DMS114 treated with DMSO at 0.1 percent for 48 hours (cell line): ENCODE measurements at regions not wholly inside any gene's neighbourhood (a gene's known extent, or its start where the extent isn't known, plus 50 kb on each side); places are given as distances from the start of the nearest gene placed in this dataset.
"Not testable (repeated sequence)": the region's sequence is repeated elsewhere in the genome, so short reads cannot be mapped to it uniquely, and the experiment has no call there.

ENCODE experiments used
- DNase-seq: peaks from one replicate; lab custom pipeline; 2025; ENCODE audit not compliant: unreplicated experiment; lab: John Stamatoyannopoulos, UW

DNA sequence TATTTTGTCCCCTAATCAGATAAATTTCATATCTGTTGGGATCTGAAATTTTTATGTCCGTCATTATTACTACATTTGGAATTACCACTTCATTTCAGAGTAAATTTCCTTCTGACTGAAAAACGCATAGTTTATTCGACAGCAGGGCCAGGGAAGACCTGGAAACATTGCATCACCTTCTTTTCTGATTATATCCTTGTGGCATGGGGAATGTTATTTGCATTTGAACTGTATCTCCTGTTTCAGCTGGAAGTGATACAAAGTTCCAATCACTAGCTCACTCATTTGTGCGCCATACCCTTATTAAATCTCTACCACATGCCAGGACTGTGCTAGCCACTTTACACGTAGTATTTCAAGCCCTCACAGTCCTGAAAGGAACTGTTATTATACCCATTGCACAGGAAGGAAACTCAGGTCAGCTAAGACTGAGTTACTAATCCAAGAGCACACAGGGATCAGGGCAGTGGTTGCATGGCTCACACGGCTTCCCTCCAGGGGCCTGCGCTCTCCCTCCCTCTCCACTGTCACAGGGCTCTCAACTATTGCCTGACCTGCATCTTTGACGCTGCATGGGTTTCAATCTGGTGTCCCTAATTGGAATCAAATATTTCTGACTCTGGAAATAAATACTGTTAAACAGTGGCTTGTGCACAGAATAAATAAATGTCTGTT lies 84.4 kb upstream of the NANOS1 start:
- DNase-seq = no peak

DNA sequence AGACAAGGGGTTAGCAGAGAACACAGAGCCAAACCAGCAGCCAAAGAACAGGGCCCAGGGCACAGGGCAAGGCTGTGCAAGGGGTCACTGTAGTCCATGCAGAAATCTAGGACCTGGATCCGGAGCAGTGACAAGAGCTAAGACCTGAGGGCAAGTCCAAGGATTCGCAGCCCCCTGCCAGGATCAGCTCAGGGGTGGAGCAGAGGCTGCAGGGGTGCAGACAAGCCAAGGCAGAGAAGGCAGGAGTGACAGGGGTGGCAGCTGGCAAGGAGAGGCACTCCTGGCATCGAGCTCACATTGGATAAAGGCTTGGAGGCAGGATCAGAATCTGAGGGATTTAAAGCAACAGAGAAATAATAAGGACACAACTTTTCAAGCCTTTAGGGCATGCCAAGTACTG lies 80.7 kb upstream of the NANOS1 start:
- DNase-seq = no peak

GRCh38 chr10:118950190-118950680 lies 79.3 kb upstream of the NANOS1 start:
- DNase-seq = no peak

DNA sequence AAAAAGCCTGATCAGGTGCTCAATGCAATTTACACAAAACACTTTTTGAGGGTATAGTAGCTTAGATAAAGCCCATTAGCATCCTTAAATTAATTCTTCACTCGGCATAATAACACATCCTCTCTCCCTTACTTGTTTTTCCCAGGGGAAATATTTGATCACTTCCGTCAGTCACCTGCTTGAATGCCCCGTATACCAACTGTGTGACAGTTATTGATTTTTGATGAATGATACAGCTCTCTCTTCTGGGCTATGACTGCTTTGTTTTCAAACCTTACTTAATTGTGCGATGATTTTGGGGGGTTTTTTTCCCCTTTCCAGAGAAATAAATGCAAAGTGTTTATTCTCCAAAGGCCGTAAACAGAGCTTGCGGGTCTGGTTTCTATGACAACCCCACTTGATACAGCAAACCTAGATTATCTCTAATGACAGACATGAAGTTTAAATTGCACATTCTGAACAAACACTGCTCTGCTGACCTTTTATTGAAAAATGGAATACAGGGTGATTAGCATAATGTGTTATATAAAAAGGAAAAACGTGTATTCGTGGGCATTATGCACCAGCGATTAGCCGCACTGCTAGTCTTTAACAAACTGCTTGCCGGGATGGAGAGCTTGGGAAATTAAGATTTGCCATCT lies 78.4 kb upstream of the NANOS1 start:
- DNase-seq = no peak

DNA sequence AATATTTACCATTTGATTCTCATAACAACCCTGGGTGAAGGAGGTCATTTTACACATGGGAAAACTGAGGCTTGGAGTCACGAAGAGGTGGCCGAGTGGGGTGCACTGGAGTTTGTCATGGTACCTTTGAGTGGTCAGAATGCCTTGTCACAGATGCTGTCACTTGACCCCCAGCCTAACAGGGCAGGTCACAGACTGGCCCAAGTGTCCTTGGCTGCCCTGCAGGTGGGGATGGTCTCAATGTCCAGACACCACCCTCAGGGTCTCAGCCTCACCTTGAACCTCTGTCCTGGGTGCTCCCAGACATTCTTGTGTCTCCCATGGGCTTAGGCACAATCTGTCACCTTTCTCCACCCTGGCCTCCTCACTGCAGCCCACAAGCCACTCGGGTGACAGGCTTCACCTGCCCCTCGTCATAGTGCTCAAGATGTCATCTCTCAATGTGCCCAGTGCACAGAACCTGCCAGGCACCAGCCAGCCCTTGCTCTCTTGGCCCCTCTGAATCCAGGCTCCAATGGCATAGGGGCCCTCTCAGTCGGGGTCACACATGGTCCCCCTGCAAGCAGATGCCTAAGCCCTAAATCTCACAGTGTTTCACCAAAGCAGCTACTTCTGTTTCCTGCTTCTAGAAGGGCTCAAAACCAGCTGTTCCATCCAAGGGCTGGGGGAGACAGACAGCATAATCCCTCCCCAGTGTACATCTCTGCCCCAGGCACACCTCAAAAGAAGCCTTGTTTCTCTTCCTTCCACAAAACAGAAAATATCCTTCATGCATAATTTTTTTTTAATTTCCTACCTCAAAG lies 76.8 kb upstream of the NANOS1 start:
- DNase-seq = no peak

- no peak for DNase-seq
These were observed 75.7 kb upstream of the NANOS1 start for GRCh38 chr10:118953598-118954393.

DNA sequence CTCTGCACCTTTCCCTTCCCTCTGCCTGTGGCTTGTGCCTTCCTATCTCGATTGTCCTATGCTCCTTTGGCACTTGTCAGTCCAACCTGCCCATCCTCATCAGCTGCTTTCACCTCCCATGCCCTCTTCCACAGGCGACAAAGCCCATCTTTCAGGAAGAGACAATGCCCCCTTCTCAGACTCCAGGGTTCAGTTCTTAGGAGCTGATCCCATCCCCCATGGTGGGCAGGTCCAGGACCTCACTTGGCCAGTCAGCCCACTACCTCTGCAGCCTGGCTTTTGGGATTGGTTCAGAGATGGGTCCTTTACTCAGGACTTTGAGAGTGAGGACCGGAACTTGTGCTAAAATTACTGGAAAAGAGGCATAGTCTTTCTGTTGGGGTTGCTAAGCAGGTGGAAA lies 74.0 kb upstream of the NANOS1 start:
- DNase-seq = no peak

GRCh38 chr10:118955951-118956801 lies 73.3 kb upstream of the NANOS1 start:
- no peak for DNase-seq

DNA sequence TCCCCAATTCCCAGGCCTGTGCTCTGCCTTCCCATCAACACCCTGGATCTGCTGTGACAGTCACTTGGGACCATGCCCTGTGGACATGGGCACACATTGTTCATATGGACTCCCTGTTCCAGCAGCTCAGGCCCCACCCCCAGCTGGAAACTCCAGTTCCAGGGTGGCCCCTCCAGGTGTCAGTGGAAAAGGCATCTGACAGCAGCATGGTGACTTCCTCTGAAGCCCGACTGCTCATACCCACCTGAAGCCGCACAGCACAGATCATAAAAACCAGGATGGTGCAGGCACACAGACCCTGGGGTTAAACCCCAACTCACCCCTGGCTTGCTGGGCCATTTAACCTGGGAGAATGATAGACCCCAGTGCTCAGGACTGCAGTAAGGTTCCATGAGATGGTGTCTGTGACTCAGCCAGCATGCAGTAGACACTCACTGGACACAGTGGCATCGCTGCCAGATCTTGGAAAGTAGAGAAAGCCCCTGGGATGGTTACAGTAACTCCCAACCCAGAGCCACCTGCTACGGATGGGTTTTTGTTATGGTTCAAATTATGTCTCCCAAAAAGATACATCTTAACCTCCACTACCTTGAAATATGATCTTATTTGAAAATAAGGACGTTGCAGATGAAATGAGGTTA lies 72.6 kb upstream of the NANOS1 start:
- DNase-seq = no peak

DNA sequence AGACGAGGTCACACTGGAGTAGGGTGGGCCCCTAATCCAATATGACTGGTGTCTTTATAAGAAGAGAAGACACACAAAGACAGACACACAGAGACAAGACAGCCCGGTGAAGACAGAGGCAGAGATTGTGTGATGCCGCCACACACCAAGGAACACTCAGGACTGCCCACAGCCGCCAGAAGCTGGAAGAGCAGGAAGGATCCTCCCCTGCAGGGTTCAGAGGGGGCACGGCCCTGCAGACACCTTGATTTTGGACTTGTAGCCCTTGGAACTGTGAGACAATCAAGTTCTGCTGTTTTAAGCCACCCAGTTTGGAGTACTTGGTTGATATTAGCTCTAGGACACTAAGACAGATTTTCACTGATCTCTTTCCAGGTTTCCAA lies 72.1 kb upstream of the NANOS1 start:
- no peak for DNase-seq

GRCh38 chr10:118957966-118958365 lies 71.5 kb upstream of the NANOS1 start:
- DNase-seq = no peak

DNA sequence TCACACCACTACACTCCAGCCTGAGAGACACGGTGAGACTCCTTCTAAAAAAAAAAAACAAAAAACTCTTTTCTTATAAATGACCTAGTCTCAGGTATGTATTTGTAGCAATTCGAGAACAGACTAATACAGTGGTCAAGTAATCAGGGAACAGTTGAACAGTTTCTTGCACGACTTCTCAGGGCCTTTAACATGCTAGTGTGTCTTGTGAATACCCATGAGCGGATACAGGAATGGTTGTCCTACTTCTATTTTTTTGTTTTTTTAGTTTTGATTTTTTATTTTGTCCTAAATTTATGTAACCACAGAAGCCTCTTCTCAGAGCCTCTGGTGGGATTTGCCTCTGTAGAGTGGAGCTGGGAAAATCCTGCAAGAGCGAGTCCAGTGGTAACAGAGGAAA lies 71.0 kb upstream of the NANOS1 start:
- no peak for DNase-seq

- no peak for DNase-seq
These were observed 70.3 kb upstream of the NANOS1 start for GRCh38 chr10:118958984-118959925.

GRCh38 chr10:118960157-118961090 lies 69.1 kb upstream of the NANOS1 start:
- DNase-seq = no peak

GRCh38 chr10:118961436-118961835 lies 68.1 kb upstream of the NANOS1 start:
- DNase-seq = no peak

DNA sequence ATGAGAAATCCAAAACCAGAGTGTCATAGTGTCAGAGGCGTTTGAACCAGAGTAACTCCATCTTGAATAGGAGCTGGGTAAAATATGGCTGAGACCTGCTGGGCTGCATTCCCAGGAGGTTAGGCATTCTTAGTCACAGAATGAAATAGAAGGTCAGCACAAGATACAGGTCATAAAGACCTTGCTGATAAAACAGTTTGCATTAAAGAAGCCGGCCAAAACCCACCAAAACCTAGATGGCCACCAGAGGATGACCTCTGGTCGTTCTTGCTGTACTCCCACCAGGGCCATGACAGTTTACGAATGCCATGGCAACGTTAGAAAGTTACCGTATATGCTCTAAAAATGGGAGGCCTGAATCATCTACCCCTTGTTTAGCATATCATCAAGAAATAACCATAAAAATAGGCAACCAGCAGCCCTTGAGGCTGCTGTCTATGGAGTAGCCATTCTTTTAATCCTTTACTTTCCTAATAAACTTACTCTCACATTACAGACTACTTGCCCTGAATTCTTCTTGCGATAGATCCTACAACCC lies 67.1 kb upstream of the NANOS1 start:
- not testable (repeated sequence) for DNase-seq

DNA sequence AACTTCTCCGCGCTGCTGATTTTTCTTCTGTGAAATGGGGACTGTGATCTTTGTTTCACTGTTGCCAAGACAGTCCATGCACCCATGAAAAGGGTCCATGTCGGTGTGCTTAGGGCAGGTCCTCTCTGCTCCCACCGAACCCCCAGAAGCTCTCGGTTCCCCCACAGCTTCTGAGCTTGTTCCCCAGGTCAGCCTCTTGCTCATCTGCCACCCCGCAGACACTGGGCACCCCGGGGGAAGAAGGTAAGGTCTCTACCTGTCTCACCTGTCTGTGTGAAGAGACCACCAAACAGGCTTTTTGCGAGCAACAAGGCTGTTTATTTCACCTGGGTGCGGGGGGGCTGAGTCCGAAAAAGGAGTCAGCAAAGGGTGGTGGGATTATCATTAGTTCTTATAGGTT lies 66.2 kb upstream of the NANOS1 start:
- no peak for DNase-seq
